K562 (cell line): ENCODE measurements at regions not wholly inside any gene's neighbourhood (a gene's known extent, or its start where the extent isn't known, plus 50 kb on each side); places are given as distances from the start of the nearest gene placed in this dataset.

Source experiments
- ATAC-seq: fragments of 200-7000 bp; cut with Tn5 transposase; 3 replicates; pipeline ENCODE4 v1.9.1; 2020; ENCODE audit warnings: moderate library complexity
- BruUV-seq: library from RNA; stranded (reverse); fragments of 400-500 nt; replicated peaks from 2 replicates; lab custom pipeline; 2021; lab: Mats Ljungman, UMichigan
- CTCF ChIA-PET: fragments of 300-600 bp; formaldehyde crosslinking; extraction: SDS; loops from one replicate; lab custom pipeline; 2021; ENCODE audit warnings: low intra/inter-chr PET ratio; lab: Yijun Ruan, JAX
- POLR2A ChIA-PET: fragments of 300-600, 350-650 bp; sonication (Branson Sonifier 250); formaldehyde crosslinking; extraction: SDS; loops from one replicate; lab custom pipeline; 2021; ENCODE audit warnings: antibody characterized with exemption, inconsistent platforms; lab: Yijun Ruan, JAX
- DNase-seq, 4 experiments: peaks; one replicate each; pipeline versions ENCODE4 v3.0.0 to v3.0.0-alpha.2; 2011 to 2018; ENCODE audit warnings: low spot score in 3 of 4, mixed read lengths in 3 of 4; ENCODE audit errors: extremely low read depth in 1 of 4
- FAIRE-seq: peaks from 2 replicates; lab custom pipeline; 2011; peaks lifted over from hg19 to GRCh38; lab: Jason Lieb, UNC
- H2AFZ ChIP-seq: 2 replicates; pipeline ENCODE4 v1.6.0; 2011; ENCODE audit warnings: low read depth, low read length, control low read depth, inconsistent platforms
- H3K27ac ChIP-seq: fragments of 200-600 bp; 3 replicates; pipeline ENCODE4 v1.8.0; 2011; ENCODE audit warnings: low read depth, mild to moderate bottlenecking, control low read depth, inconsistent platforms, low read length, moderate library complexity, mixed read lengths; ENCODE audit errors: extremely low read depth
- H3K27me3 ChIP-seq, 2 experiments: fragments of 300-600 bp in 1 of 2; 2 replicates in 1 of 2; 3 replicates in 1 of 2; pipeline versions ENCODE4 v1.6.0 to v1.8.0; 2011; ENCODE audit warnings: inconsistent platforms in 2 of 2, low read length in 2 of 2, mild to moderate bottlenecking in 1 of 2, mixed read lengths in 1 of 2, moderate library complexity in 1 of 2; ENCODE audit not compliant: control insufficient read depth in 2 of 2, insufficient read depth in 2 of 2
- H3K36me3 ChIP-seq: fragments of 300-600 bp; 3 replicates; pipeline ENCODE4 v1.8.0; 2011; ENCODE audit warnings: mild to moderate bottlenecking, low read length, inconsistent platforms; ENCODE audit not compliant: control insufficient read depth, insufficient read depth
- H3K4me1 ChIP-seq, 2 experiments: fragments of 200-600 bp in 1 of 2; replicated peaks in 1 of 2; 2 replicates in 1 of 2; 3 replicates in 1 of 2; pipeline versions ENCODE4 v1.5.1 to v1.8.0; 2011; ENCODE audit warnings: inconsistent platforms in 2 of 2, low read length in 2 of 2, mild to moderate bottlenecking in 1 of 2, mixed read lengths in 1 of 2, moderate library complexity in 1 of 2; ENCODE audit not compliant: control insufficient read depth in 2 of 2, insufficient read depth in 2 of 2
- H3K4me2 ChIP-seq: 2 replicates; pipeline ENCODE4 v1.6.1; 2011; ENCODE audit warnings: low read length, control low read depth, inconsistent platforms, mixed read lengths; ENCODE audit not compliant: insufficient read depth
- H3K4me3 ChIP-seq: fragments of 200-600 bp; sonication (generic), shearing (Covaris generic); 2 replicates; pipeline ENCODE4 v1.5.1; 2016; ENCODE audit warnings: control low read depth, inconsistent platforms
- H3K79me2 ChIP-seq: fragments of 200-600 bp; 3 replicates; pipeline ENCODE4 v1.8.0; 2011; ENCODE audit warnings: low read length, inconsistent platforms; ENCODE audit not compliant: control insufficient read depth, insufficient read depth
- H3K9ac ChIP-seq, 2 experiments: 2 replicates each; pipeline versions ENCODE4 v1.6.0 to v1.6.1; 2011; ENCODE audit warnings: low read depth in 2 of 2, low read length in 2 of 2, control low read depth in 1 of 2, inconsistent platforms in 1 of 2, mild to moderate bottlenecking in 1 of 2, mixed read lengths in 1 of 2; ENCODE audit not compliant: insufficient read depth in 1 of 2
- H3K9me1 ChIP-seq: one replicate; pipeline ENCODE4 v1.6.0; 2011; ENCODE audit warnings: inconsistent platforms, mild to moderate bottlenecking, low read length, moderate library complexity; ENCODE audit not compliant: control insufficient read depth, insufficient read depth
- H3K9me3 ChIP-seq: replicated peaks from 2 replicates; pipeline ENCODE4 v1.5.1; 2011; ENCODE audit warnings: low read depth, low read length, inconsistent platforms; ENCODE audit not compliant: control insufficient read depth, insufficient read depth
- H4K20me1 ChIP-seq: replicated peaks from 2 replicates; pipeline ENCODE4 v1.6.1; 2011; ENCODE audit warnings: low read length, inconsistent platforms, mixed read lengths; ENCODE audit not compliant: control insufficient read depth, insufficient read depth
- CHD7 ChIP-seq: fragments of 200-600 bp; sonication (generic); IDR thresholded peaks from one replicate; pipeline ENCODE4 v1.6.1; 2012; ENCODE audit warnings: mild to moderate bottlenecking, low read depth, low read length, inconsistent platforms
- ELK1 ChIP-seq: sonication (generic); formaldehyde crosslinking; IDR thresholded peaks from 2 replicates; pipeline ENCODE4 v1.8.1; 2022; ENCODE audit warnings: missing genetic modification reagents
- HLTF ChIP-seq: fragments of 450-650 bp; IDR thresholded peaks from 2 replicates; pipeline ENCODE4 v1.6.1; 2016
- KDM2B ChIP-seq: fragments of 250-450 bp; sonication (Bioruptor Pico); IDR thresholded peaks from 2 replicates; pipeline ENCODE4 v1.8.0; 2021; ENCODE audit warnings: mild to moderate bottlenecking, moderate library complexity
- ZBTB8A ChIP-seq: fragments of 450-650 bp; IDR thresholded peaks from 2 replicates; pipeline ENCODE4 v1.6.1; 2018; ENCODE audit warnings: mild to moderate bottlenecking, moderate library complexity; ENCODE audit not compliant: partially characterized antibody
- ZFPM2 ChIP-seq: fragments of 250-450 bp; sonication (Bioruptor Pico); IDR thresholded peaks from 2 replicates; pipeline ENCODE4 v1.5.1; 2022; ENCODE audit warnings: mild to moderate bottlenecking
- ZNF695 ChIP-seq: fragments of 450-650 bp; formaldehyde crosslinking; IDR thresholded peaks from 2 replicates; pipeline ENCODE4 v1.4.0; 2020; ENCODE audit warnings: mild to moderate bottlenecking, moderate library complexity
- ZNF75A ChIP-seq: fragments of 450-650 bp; formaldehyde crosslinking; IDR thresholded peaks from 2 replicates; pipeline ENCODE4 v1.4.0; 2020; ENCODE audit warnings: mild to moderate bottlenecking
- WGBS: fragments of 100-300 bp; shearing (Covaris generic); methylation state at CpG from one replicate; pipeline ENCODE4 v1.1.6; 2016; ENCODE audit warnings: low coverage, mixed read lengths; ENCODE audit not compliant: insufficient coverage; ENCODE audit errors: missing lambda C conversion rate; 5-methylcytosine and 5-hydroxymethylcytosine counted together
- in situ Hi-C: fragments of 300-500 bp; cut with MboI; formaldehyde crosslinking; loops from 4 replicates; pipeline ENCODE4 v1.15.0; 2018; ENCODE audit warnings: inconsistent platforms, mixed read lengths
- intact Hi-C: fragments of 100-400 bp; cut with micrococcal nuclease; formaldehyde crosslinking; loops from 2 replicates; pipeline ENCODE4 v1.14.2; 2022
- TF ChIP-seq, protein P1 (sequence below): sonication (generic); formaldehyde crosslinking; IDR thresholded peaks from 2 replicates; pipeline ENCODE4 v1.8.1; 2023; ENCODE audit warnings: mild to moderate bottlenecking, missing genetic modification reagents

GRCh38 chr17:72571813-72572396 is 451.1 kb downstream of the SOX9 start:
- peaks cover 2 to 53% of the 10 kb centered on the region in 2 experiments; a peak in 3 of 5 replicates for H3K27me3 ChIP-seq
- ATAC-seq (no peak), FAIRE-seq (no peak), DNase-seq (no peak)
- H4K20me1 ChIP-seq = no peaks in the 10 kb centered on the region
- ChIA-PET CTCF (no interaction called here), POLR2A (no interaction called here)
- in situ Hi-C loops (no loop called here), intact Hi-C loops (no loop called here)
- no TSS peak for BruUV-seq
- H3K4me1 ChIP-seq = peaks cover 0 to 2% of the 10 kb centered on the region in 2 experiments; a peak in 2 of 5 replicates
- no peaks in the 10 kb centered on the region for H3K9me3 ChIP-seq
- whole genome bisulfite sequencing = 2% methylated on average over 8 of the region's 9 CpGs
- H3K9me1 ChIP-seq = no peaks in the 10 kb centered on the region
- no peak overlapping the region for H3K27ac ChIP-seq
- H3K79me2 ChIP-seq = no peaks in the 10 kb centered on the region
- no peak overlapping the region for H3K4me3 ChIP-seq
- H2AFZ ChIP-seq = no peak overlapping the region
- no peak overlapping the region for H3K4me2 ChIP-seq
- H3K36me3 ChIP-seq = no peaks in the 10 kb centered on the region
- H3K9ac ChIP-seq = no peak overlapping the region
- TF ChIP-seq ZBTB8A = no peak
- no peak for TF ChIP-seq ZNF695
- TF ChIP-seq ZFPM2 (CRISPR knock-in tag) = no peak
- TF ChIP-seq KDM2B (CRISPR knock-in tag) = no peak
- TF ChIP-seq, protein P1, sequence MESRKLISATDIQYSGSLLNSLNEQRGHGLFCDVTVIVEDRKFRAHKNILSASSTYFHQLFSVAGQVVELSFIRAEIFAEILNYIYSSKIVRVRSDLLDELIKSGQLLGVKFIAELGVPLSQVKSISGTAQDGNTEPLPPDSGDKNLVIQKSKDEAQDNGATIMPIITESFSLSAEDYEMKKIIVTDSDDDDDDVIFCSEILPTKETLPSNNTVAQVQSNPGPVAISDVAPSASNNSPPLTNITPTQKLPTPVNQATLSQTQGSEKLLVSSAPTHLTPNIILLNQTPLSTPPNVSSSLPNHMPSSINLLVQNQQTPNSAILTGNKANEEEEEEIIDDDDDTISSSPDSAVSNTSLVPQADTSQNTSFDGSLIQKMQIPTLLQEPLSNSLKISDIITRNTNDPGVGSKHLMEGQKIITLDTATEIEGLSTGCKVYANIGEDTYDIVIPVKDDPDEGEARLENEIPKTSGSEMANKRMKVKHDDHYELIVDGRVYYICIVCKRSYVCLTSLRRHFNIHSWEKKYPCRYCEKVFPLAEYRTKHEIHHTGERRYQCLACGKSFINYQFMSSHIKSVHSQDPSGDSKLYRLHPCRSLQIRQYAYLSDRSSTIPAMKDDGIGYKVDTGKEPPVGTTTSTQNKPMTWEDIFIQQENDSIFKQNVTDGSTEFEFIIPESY = no peak
- no peak for TF ChIP-seq CHD7
- no peak for TF ChIP-seq HLTF
- TF ChIP-seq ZNF75A (CRISPR knock-in tag) = no peak
- TF ChIP-seq ELK1 (CRISPR knock-in tag) = no peak
